Amniotic stem cell (primary cell): ENCODE measurements at regions not wholly inside any gene's neighbourhood (a gene's known extent, or its start where the extent isn't known, plus 50 kb on each side); places are given as distances from the start of the nearest gene placed in this dataset.

ENCODE experiments used
- DNase-seq: peaks from one replicate; lab custom pipeline; 2025; lab: John Stamatoyannopoulos, UW

GRCh38 chr18:60554967-60555366 lies 182.4 kb upstream of the MC4R start:
- DNase-seq: no peak

DNA sequence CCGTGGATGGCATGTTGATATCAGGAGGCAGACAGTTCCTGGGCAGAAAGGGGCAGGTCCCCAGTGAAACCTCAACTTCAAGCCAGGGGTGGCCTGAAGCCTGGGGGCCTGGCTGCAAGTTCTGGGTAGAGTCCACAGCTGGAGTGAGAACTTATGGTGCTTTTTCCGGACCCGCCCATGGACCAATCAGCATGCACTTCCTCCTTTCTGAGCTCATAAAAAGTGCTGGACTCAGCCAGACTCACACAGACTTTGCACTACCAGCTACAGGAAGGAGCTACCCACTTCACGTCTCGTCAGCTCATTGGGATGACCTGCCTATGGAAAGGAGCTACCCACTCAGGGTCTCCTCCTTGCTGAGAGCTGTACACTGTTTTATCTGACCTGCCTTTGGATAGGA lies 183.1 kb upstream of the MC4R start:
- no peak for DNase-seq

DNA sequence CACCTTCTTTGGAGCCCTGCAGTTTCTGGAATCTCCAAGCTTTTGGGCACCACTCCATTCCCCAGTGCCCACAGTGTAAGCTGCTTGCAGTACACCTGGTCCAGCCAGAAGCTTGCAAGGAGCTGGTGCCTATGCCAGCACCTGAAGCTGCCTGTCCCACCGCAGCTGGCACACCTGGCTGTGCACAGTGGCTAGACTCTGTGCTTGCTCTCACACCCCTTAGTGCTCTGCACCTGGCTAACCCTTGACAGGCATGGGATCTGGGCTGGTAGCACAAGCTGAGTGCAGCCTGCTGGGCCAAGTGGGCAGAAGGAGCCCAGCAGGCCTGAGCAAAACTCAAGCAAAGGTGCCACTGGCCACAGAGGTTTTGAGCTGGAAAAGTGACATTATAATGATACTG lies 183.8 kb upstream of the MC4R start:
- DNase-seq: no peak

DNA sequence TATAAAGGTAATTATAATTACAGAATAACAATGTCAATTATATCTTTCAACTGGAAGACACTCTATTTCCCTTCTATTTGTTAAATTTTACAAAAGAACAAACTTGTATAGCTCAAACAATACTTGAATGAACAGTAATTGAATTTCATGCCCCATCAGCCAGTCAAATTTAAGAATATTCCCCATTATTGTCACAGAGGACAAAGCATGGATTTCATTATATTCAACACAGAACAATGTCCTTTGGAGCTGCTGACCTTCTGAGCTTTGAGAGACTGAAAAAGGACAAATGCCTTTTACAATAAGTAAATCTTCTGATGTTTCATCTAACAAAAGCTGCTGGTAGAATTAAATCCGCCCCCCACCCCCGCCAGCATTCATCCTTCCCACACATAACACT lies 187.5 kb upstream of the MC4R start:
- DNase-seq: no peak

- no peak for DNase-seq
Observed at GRCh38 chr18:60563082-60563481, 190.5 kb upstream of the MC4R start.

DNA sequence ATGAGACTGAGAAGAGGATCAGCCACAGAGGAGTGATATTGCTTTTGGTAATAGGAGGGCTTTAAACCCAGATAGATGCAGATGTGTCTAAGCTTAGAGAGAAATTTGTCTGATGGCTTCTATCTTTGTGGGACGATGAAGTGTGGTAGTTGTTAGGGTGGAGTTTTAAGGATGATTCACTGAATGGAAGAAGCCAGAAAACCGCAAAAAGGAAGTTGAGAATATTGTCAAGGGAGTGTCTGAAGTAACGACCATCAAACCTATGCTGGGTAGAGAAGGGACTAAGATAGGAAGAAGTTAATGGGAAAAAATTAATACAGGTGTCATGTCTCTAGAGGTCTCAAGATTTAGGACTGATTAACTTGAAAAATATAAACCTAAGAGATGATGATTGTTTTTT lies 195.6 kb upstream of the MC4R start:
- no peak for DNase-seq

GRCh38 chr18:60570172-60570571 lies 197.6 kb upstream of the MC4R start:
- DNase-seq: no peak

DNA sequence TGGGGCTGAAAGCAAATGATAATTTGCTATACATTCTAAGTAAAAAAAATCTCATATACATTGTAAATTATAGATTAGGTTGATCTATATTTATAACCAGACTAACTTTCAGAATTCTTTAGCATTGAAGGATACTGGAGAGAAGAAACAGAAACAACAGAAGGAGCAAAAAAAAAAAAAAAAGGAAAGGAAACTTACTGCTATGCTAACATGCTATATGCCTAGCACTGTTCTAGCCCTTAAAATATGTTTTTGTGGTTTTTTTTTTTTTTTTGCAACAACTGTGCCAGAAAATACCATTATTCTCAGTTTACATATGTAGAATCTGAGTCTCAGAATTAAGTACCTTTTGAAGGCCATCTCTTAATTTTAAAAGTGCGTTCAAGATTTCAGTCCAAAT lies 204.9 kb upstream of the MC4R start:
- no peak for DNase-seq

DNA sequence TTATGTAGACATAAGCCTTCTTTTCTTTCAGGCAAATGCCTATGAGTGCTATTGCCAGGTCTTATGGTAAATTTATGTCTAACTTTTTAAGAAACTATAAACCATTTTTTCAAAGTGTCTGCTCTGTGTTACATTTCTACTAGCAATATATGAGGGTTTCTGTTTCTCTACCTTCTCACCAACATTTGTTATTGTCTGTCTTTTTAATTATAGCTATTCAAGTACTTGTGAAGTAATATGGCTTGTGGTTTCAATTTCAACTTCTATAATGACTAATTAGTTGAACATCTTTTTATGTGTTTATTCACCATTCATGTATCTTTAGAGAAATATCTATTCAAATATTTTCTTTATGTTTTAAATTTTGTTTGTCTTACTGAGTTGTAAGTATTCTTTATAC lies 213.1 kb upstream of the MC4R start:
- DNase-seq: no peak

DNA sequence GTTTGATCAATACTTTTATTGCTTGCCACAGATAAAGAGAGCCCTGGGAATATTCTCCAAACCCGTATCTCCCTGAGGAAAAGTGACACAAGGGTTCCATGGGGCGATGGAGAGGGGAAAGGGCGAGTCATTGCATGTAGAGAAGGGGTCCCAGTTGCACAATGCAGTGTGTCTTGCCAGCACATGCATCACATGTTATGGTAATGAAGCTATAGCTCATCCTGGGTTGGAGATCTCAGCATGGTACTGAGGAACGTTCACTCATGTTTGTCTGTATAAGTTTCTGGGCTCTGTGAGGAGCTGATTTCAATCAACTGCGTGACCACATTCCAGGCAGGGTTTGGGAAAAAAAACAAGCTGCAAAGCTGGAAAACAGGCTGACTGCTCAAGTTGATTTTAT lies 220.7 kb upstream of the MC4R start:
- DNase-seq: no peak

GRCh38 chr18:60596928-60597327 lies 224.4 kb upstream of the MC4R start:
- no peak for DNase-seq

GRCh38 chr18:60599267-60599666 lies 226.7 kb upstream of the MC4R start:
- DNase-seq: no peak

GRCh38 chr18:60599995-60600394 lies 227.4 kb upstream of the MC4R start:
- DNase-seq: no peak

DNA sequence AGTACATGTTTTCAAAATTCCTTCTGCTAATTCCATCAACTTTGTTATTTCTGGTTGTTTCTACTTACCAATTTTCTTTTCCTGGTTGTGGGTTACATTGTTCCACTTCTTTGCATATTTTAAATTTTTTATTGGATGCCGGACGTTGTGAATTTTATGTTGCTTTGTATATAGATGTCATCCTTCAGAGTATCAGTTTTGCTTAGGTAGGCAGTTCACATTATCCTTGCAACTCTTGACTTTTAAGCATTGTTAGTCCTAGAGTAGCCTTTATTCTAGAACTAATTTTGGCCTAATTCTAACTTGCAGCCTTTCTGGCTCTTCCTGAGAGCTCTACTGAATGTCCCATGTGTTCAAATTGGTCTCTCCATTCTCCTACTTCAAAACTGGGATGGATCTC lies 228.7 kb upstream of the MC4R start:
- DNase-seq: no peak

DNA sequence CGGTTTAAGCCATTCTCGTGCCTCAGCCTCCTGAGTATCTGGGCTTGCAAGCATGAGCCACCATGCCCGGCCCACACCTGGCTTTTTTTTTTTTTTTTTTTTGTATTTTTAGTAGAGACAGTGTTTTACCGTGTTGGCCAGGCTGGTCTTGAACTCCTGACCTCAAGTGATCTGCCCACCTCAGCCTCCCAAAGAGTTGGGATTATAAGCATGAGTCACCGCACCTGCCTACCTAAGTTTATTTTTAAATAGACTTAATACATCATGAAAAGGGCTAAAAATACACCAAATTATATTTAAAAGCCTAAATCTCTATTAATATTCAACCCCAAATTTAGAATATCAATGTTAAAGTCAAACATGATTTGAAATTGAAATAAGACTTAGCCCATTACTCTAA lies 250.8 kb upstream of the MC4R start:
- no peak for DNase-seq

- no peak for DNase-seq
Observed at GRCh38 chr18:60624207-60624606, 251.6 kb upstream of the MC4R start.

GRCh38 chr18:60639836-60640235 lies 267.3 kb upstream of the MC4R start:
- DNase-seq: no peak

DNA sequence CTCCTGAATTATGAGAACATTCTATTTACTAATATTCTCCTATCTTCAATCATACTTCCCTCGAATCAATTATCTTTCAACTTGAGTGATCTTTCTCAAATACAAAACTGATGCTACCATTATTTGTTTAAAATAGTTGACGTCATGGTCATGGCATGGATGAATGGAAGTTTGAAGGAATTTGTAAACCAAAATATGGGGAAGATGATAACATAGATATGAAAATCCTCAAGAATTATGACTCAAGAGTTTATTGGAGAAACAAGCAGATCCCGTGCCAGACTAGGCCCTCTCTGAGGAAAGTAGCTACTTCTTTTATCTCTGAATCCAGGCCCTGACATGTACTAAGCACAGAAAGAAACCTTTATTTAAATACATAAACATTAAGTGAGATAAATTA lies 270.4 kb upstream of the MC4R start:
- DNase-seq: no peak

GRCh38 chr18:60646725-60647124 lies 274.1 kb upstream of the MC4R start:
- no peak for DNase-seq

DNA sequence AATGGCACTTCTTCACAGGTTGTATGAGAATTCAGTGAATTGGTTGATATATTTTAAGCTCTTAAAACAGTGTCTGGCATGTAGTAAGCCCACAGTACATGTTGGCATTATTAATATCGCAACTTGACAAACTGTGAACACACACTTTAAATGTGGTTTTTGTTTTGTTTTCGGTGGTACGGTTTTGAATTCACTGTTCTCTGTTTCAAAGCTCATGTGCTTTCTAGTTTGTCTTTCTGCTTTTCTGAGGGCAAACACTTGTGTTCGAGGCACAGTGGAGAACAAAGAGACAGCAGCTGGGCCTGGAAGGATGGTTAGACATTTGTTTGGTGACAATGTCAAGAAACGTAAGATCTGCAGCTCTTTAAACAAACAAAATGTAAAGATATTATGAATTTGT lies 276.5 kb upstream of the MC4R start:
- DNase-seq: no peak

GRCh38 chr18:60649842-60650536 lies 277.4 kb upstream of the MC4R start:
- no peak for DNase-seq

- DNase-seq: no peak
Observed at GRCh38 chr18:60654298-60654697, 281.7 kb upstream of the MC4R start.

GRCh38 chr18:60656553-60656952 lies 284.0 kb upstream of the MC4R start:
- no peak for DNase-seq

- DNase-seq: no peak
Observed at GRCh38 chr18:60662491-60662890, 289.9 kb upstream of the MC4R start.
